ENCODE measurements at regions not wholly inside any gene's neighbourhood (a gene's known extent, or its start where the extent isn't known, plus 50 kb on each side); places are given as distances from the start of the nearest gene placed in this dataset.
A peak's percentile ranks its signal among the peaks of the same experiment; 100 is the strongest.

DNA sequence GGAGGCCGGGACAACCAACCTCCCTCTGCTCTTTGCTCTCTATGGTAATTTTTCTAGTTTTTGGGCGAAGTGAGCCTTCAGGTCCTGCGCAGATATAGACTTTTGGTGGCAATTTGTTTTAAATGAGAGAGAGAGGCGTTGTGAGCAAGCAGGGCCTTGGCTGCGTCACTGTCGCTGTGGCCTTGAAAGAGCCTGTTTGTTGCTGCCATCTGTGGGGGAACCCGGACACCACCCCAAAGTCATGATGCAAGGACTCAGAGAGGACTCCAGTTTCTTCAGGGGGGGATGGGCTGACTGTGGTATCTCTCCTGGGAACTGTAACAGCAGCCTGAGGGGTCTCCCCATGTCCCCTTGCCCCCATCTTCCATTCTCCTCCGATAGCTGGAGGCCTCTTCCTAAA lies 462.7 kb upstream of the SULF2 start:
- Histone ChIP-seq H3K4me1 (ENCODE audit: insufficient read depth, low read length) (no peaks in the 10 kb centered on the region), H3K4me3 (ENCODE audit: low read length) (no peak overlapping the region), H3K27me3 (ENCODE audit: insufficient read depth, low read length, poor library complexity, severe bottlenecking) (no peaks in the 10 kb centered on the region), H3K9me3 (ENCODE audit: low read length) (no peaks in the 10 kb centered on the region), H3K36me3 (ENCODE audit: insufficient read depth, low read length) (no peaks in the 10 kb centered on the region), H3K27ac (ENCODE audit: low read depth, low read length) (no peak overlapping the region)
- Mint-ChIP-seq H3K9me3 (no peaks in the 10 kb centered on the region), H3K27ac (no peak overlapping the region), H3K36me3 (no peaks in the 10 kb centered on the region), H3K4me3 (no peak overlapping the region), H3K4me1 (no peaks in the 10 kb centered on the region), H3K27me3 (peaks cover 29 to 40% of the 10 kb centered on the region in 2 donors)
- ChIA-PET CTCF (no interaction called here), POLR2A (no interaction called here)
- no peak for DNase-seq

DNA sequence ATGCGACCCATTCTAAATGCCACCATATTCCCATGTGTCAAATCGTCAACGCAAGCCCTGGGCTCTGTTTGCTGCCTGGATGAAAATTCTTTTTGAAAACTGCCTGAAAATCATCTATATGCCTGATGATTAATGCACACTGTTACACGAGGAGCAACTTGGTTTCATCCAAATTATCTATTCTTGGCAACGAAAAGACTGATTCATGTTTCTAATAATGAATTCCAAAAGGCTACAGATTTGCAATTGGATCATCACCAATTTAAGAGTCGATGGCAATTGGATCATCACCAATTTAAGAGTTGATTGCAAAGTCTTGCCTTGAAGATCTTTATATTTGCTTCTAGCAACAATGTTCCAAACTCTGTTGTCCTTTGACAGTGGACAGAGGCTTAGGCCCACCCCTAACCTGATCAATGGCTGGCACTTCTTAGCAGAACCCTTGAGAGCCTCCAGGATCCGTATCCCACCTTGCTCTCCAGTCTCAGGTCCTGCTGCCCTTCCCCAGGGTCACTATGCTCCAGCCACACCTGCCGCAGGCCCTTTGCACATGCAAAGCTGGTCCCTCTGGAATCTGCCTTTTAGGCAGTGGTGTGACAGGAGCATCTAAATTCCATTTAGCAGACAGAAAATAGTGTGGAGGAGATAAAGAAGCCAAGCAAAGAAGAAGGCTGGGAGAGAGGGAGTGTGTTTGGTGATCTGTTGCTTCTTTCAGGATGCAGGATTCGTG lies 460.9 kb upstream of the SULF2 start:
- H3K4me3 ChIP-seq (ENCODE audit: low read length) = no peak overlapping the region
- ChIA-PET CTCF (no interaction called here), POLR2A (no interaction called here)
- no peak overlapping the region for H3K4me3 Mint-ChIP-seq
- no peak overlapping the region for H3K27ac Mint-ChIP-seq
- H3K9me3 Mint-ChIP-seq = no peaks in the 10 kb centered on the region
- H3K9me3 ChIP-seq (ENCODE audit: low read length) = no peaks in the 10 kb centered on the region
- H3K27me3 ChIP-seq (ENCODE audit: insufficient read depth, low read length, poor library complexity, severe bottlenecking) = no peaks in the 10 kb centered on the region
- no peak for DNase-seq
- no peaks in the 10 kb centered on the region for H3K4me1 ChIP-seq (ENCODE audit: insufficient read depth, low read length)
- peaks cover 18 to 28% of the 10 kb centered on the region in 2 donors for H3K27me3 Mint-ChIP-seq
- no peaks in the 10 kb centered on the region for H3K36me3 ChIP-seq (ENCODE audit: insufficient read depth, low read length)
- no peaks in the 10 kb centered on the region for H3K4me1 Mint-ChIP-seq
- no peak overlapping the region for H3K27ac ChIP-seq (ENCODE audit: low read depth, low read length)
- no peaks in the 10 kb centered on the region for H3K36me3 Mint-ChIP-seq

- POLR2A ChIA-PET = no interaction called here
- H3K4me1 Mint-ChIP-seq = no peaks in the 10 kb centered on the region
- Histone ChIP-seq H3K4me3 (ENCODE audit: low read length) (no peak overlapping the region), H3K27me3 (ENCODE audit: insufficient read depth, low read length, poor library complexity, severe bottlenecking) (no peaks in the 10 kb centered on the region), H3K4me1 (ENCODE audit: insufficient read depth, low read length) (no peaks in the 10 kb centered on the region), H3K27ac (ENCODE audit: low read depth, low read length) (no peak overlapping the region), H3K9me3 (ENCODE audit: low read length) (no peaks in the 10 kb centered on the region), H3K36me3 (ENCODE audit: insufficient read depth, low read length) (no peaks in the 10 kb centered on the region)
- DNase-seq = no peak
- no peak overlapping the region for H3K4me3 Mint-ChIP-seq
- no peaks in the 10 kb centered on the region for H3K36me3 Mint-ChIP-seq
- no peak overlapping the region for H3K27ac Mint-ChIP-seq
- peaks cover 13 to 26% of the 10 kb centered on the region in 2 donors for H3K27me3 Mint-ChIP-seq
- H3K9me3 Mint-ChIP-seq = no peaks in the 10 kb centered on the region
- CTCF ChIA-PET = no interaction called here
Observed at GRCh38 chr20:48242623-48243022, 457.3 kb upstream of the SULF2 start.

DNA sequence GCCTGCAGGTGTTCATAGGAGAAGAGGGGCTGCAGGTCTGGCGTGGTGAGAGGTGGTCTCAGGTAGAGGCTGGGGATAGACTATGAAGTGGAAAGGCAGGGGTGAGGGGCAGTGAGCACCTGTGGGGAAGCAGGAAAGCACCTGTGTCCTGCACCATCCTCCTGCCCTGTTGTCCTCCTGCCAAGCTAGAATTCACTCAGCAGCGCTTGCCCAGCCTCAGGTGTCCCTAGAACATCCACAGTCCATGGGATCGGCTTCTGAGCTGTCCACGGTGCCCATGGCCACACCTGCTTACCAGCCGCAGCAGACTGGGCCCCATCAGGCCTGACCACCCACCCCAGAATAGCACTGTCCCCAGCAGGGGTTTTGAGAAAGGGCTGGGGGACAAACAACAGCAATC lies 456.2 kb upstream of the SULF2 start:
- Histone ChIP-seq H3K4me3 (ENCODE audit: low read length) (no peak overlapping the region), H3K27me3 (ENCODE audit: insufficient read depth, low read length, poor library complexity, severe bottlenecking) (no peaks in the 10 kb centered on the region), H3K4me1 (ENCODE audit: insufficient read depth, low read length) (no peaks in the 10 kb centered on the region), H3K36me3 (ENCODE audit: insufficient read depth, low read length) (no peaks in the 10 kb centered on the region), H3K27ac (ENCODE audit: low read depth, low read length) (no peak overlapping the region), H3K9me3 (ENCODE audit: low read length) (no peaks in the 10 kb centered on the region)
- no peaks in the 10 kb centered on the region for H3K9me3 Mint-ChIP-seq
- H3K4me3 Mint-ChIP-seq = no peak overlapping the region
- H3K27ac Mint-ChIP-seq = no peak overlapping the region
- CTCF ChIA-PET = no interaction called here
- POLR2A ChIA-PET = no interaction called here
- no peaks in the 10 kb centered on the region for H3K36me3 Mint-ChIP-seq
- DNase-seq = no peak
- peaks cover 15 to 26% of the 10 kb centered on the region in 2 donors for H3K27me3 Mint-ChIP-seq
- H3K4me1 Mint-ChIP-seq = no peaks in the 10 kb centered on the region

DNA sequence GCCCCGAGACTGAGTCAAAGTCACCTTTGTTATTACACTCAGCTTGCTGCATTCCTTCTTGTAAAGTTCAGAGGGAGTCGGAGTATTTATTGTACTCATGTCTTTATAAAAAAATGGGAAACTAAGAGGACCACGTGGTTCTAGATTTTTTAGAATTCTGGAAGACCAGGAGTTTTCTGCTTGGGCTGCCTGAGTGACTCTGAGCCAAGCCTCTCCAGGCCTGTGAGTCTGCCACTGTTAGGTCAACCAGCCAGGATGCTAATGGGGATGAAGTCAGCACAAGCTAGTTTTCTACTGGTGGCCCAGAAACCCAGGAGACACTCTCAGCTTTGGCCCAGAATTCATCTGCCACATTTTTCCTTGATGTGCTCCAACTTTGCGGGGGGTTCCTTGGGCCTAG lies 453.5 kb upstream of the SULF2 start:
- Mint-ChIP-seq H3K4me3 (no peak overlapping the region), H3K27ac (no peak overlapping the region), H3K9me3 (no peaks in the 10 kb centered on the region), H3K36me3 (no peaks in the 10 kb centered on the region), H3K4me1 (no peaks in the 10 kb centered on the region), H3K27me3 (peaks cover 5 to 16% of the 10 kb centered on the region in 2 donors)
- H3K27me3 ChIP-seq (ENCODE audit: insufficient read depth, low read length, poor library complexity, severe bottlenecking) = no peaks in the 10 kb centered on the region
- H3K27ac ChIP-seq (ENCODE audit: low read depth, low read length) = no peak overlapping the region
- H3K4me3 ChIP-seq (ENCODE audit: low read length) = no peak overlapping the region
- ChIA-PET CTCF (no interaction called here), POLR2A (no interaction called here)
- no peaks in the 10 kb centered on the region for H3K36me3 ChIP-seq (ENCODE audit: insufficient read depth, low read length)
- H3K4me1 ChIP-seq (ENCODE audit: insufficient read depth, low read length) = no peaks in the 10 kb centered on the region
- no peaks in the 10 kb centered on the region for H3K9me3 ChIP-seq (ENCODE audit: low read length)
- DNase-seq = no peak

DNA sequence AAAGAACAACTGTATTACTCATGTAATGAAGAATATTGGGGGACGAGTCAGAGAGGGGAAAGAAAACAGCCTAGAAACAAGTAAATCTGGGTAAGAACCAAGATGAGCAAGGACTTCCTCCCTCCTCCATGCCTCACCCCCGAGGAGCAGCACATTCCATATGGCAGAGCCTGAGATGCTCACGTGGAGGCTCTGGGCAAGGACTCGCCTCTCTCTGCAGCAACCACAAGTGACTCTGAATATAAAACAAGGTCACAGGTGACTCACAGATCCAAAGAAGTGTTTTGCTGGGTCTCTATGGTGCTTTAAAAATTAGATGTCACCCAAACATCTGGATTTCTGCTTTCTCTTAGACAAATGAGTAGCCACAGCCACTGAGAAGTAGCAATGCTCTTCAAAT lies 453.0 kb upstream of the SULF2 start:
- no peaks in the 10 kb centered on the region for H3K4me1 Mint-ChIP-seq
- Histone ChIP-seq H3K4me3 (ENCODE audit: low read length) (no peak overlapping the region), H3K9me3 (ENCODE audit: low read length) (no peaks in the 10 kb centered on the region), H3K36me3 (ENCODE audit: insufficient read depth, low read length) (no peaks in the 10 kb centered on the region), H3K27me3 (ENCODE audit: insufficient read depth, low read length, poor library complexity, severe bottlenecking) (no peaks in the 10 kb centered on the region), H3K27ac (ENCODE audit: low read depth, low read length) (no peak overlapping the region), H3K4me1 (ENCODE audit: insufficient read depth, low read length) (no peaks in the 10 kb centered on the region)
- no peak for DNase-seq
- peak overlapping the region in 1 of 7 donors; percentile 49 for H3K4me3 Mint-ChIP-seq
- ChIA-PET POLR2A (no interaction called here), CTCF (no interaction called here)
- H3K36me3 Mint-ChIP-seq = no peaks in the 10 kb centered on the region
- H3K27me3 Mint-ChIP-seq = peaks cover 5 to 16% of the 10 kb centered on the region in 2 donors
- H3K27ac Mint-ChIP-seq = no peak overlapping the region
- H3K9me3 Mint-ChIP-seq = no peaks in the 10 kb centered on the region

- POLR2A ChIA-PET = no interaction called here
- H3K36me3 Mint-ChIP-seq = no peaks in the 10 kb centered on the region
- no peak for DNase-seq
Observed at GRCh38 chr20:48236000-48236970, 451.0 kb upstream of the SULF2 start.

DNA sequence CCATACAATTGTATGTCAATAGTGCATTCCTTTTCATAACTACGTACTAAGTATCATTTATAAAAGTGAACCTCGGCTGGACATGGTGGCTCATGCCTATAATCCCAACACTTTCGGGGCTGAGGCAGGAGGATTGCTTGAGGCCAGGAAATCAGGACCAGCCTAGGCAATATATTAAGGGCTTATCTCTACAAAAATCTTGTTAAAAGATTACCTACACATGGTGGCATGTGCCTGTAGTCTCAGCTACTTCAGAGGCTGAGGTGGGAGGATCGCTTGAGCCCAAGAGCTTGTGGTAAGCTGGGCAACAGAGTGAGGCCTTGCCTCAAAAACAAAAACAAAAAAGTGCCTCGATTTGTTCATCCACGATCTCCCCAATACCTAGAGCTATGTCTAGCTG lies 449.7 kb upstream of the SULF2 start:
- no peaks in the 10 kb centered on the region for H3K36me3 Mint-ChIP-seq
- H3K9me3 Mint-ChIP-seq = peaks cover 0 to 10% (median 5%) of the 10 kb centered on the region in 5 donors
- H3K9me3 ChIP-seq (ENCODE audit: low read length) = no peaks in the 10 kb centered on the region
- ChIA-PET POLR2A (no interaction called here), CTCF (no interaction called here)
- no peaks in the 10 kb centered on the region for H3K4me1 ChIP-seq (ENCODE audit: insufficient read depth, low read length)
- no peak for DNase-seq
- no peak overlapping the region for H3K4me3 ChIP-seq (ENCODE audit: low read length)
- peaks cover 7 to 9% of the 10 kb centered on the region in 2 donors for H3K27me3 Mint-ChIP-seq
- no peak overlapping the region for H3K27ac Mint-ChIP-seq
- no peaks in the 10 kb centered on the region for H3K36me3 ChIP-seq (ENCODE audit: insufficient read depth, low read length)
- H3K4me1 Mint-ChIP-seq = no peaks in the 10 kb centered on the region
- no peak overlapping the region for H3K4me3 Mint-ChIP-seq
- H3K27me3 ChIP-seq (ENCODE audit: insufficient read depth, low read length, poor library complexity, severe bottlenecking) = no peaks in the 10 kb centered on the region
- H3K27ac ChIP-seq (ENCODE audit: low read depth, low read length) = no peak overlapping the region

More at GRCh38 chr20:48236000-48236970, 451.0 kb upstream of the SULF2 start:
- H3K36me3 ChIP-seq (ENCODE audit: insufficient read depth, low read length) = no peaks in the 10 kb centered on the region
- no peaks in the 10 kb centered on the region for H3K9me3 ChIP-seq (ENCODE audit: low read length)
- H3K27ac ChIP-seq (ENCODE audit: low read depth, low read length) = no peak overlapping the region
- no peak overlapping the region for H3K4me3 ChIP-seq (ENCODE audit: low read length)
- no peaks in the 10 kb centered on the region for H3K4me1 ChIP-seq (ENCODE audit: insufficient read depth, low read length)
- H3K4me1 Mint-ChIP-seq = no peaks in the 10 kb centered on the region
- H3K4me3 Mint-ChIP-seq = no peak overlapping the region
- peaks cover 8 to 15% of the 10 kb centered on the region in 2 donors for H3K27me3 Mint-ChIP-seq
- no peaks in the 10 kb centered on the region for H3K27me3 ChIP-seq (ENCODE audit: insufficient read depth, low read length, poor library complexity, severe bottlenecking)
- peaks cover 0 to 8% (median 5%) of the 10 kb centered on the region in 5 donors for H3K9me3 Mint-ChIP-seq
- CTCF ChIA-PET = no interaction called here
- H3K27ac Mint-ChIP-seq = no peak overlapping the region
